ENCODE measurements at regions not wholly inside any gene's neighbourhood (a gene's known extent, or its start where the extent isn't known, plus 50 kb on each side); places are given as distances from the start of the nearest gene placed in this dataset.

DNA sequence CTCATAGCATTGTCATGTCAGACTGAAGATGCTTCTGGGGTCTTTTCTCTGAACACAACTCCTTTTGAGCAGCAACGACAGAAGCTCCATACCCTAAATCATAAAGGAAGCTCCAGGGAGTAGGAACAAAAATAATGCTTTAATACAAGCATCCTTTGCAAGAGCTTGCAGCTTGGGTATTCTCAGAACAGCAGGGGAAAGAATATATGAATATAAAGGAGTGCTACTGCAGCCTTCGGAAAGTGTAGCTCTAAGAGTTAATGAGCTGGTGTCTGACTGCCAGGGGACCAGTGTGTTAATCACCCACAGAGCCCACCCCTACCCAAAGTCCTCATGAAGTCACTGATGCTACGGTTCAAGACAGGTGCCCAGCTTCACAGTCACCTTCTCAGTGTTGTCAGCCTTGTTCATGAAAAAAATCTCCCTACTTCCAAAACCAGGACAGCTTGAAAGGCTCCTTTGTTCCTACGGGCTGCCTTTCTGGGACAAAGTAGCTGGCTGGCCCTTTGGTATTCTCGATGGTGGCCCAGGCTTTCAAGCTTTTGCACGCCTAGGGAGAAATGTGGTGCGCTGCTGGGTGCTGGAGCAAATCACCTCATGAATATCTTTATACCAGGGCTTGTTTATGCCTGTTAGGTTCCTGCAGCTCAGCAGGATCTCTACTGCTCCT lies 259.7 kb downstream of the CMPK2 start:
- no peaks in the 10 kb centered on the region for H3K36me3 ChIP-seq (replicated peaks; ENCODE audit: insufficient read depth, low read depth)
- no peaks in the 10 kb centered on the region for H3K79me2 ChIP-seq
- no peak overlapping the region for H3K27ac ChIP-seq
- H3K27me3 ChIP-seq: no peaks in the 10 kb centered on the region
- WGBS (ENCODE audit: low lambda C conversion rate, missing lambda C conversion rate): 83% methylated on average over 7 of the region's 7 CpGs
- no peak overlapping the region for H3K4me2 ChIP-seq
- H3K4me3 ChIP-seq: no peak overlapping the region
- no peak for DNase-seq (ENCODE audit: low spot score)
- H4K20me1 ChIP-seq (ENCODE audit: insufficient read depth, poor library complexity, severe bottlenecking): no peaks in the 10 kb centered on the region
- H2AFZ ChIP-seq: no peak overlapping the region
- TF ChIP-seq EZH2phosphoT487 (IDR thresholded peaks at IDR 0.05; ENCODE audit: low read depth, severe bottlenecking, unreplicated experiment) (no peak), EZH2 (IDR thresholded peaks at IDR 0.05; ENCODE audit: borderline replicate concordance) (no peak)
- TF ChIP-seq, protein P1, sequence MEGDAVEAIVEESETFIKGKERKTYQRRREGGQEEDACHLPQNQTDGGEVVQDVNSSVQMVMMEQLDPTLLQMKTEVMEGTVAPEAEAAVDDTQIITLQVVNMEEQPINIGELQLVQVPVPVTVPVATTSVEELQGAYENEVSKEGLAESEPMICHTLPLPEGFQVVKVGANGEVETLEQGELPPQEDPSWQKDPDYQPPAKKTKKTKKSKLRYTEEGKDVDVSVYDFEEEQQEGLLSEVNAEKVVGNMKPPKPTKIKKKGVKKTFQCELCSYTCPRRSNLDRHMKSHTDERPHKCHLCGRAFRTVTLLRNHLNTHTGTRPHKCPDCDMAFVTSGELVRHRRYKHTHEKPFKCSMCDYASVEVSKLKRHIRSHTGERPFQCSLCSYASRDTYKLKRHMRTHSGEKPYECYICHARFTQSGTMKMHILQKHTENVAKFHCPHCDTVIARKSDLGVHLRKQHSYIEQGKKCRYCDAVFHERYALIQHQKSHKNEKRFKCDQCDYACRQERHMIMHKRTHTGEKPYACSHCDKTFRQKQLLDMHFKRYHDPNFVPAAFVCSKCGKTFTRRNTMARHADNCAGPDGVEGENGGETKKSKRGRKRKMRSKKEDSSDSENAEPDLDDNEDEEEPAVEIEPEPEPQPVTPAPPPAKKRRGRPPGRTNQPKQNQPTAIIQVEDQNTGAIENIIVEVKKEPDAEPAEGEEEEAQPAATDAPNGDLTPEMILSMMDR (IDR thresholded peaks at IDR 0.05; ENCODE audit: poor library complexity): no peak
- no peaks in the 10 kb centered on the region for H3K9me3 ChIP-seq (ENCODE audit: low read depth)
- no peaks in the 10 kb centered on the region for H3K9me2 ChIP-seq (replicated peaks; ENCODE audit: insufficient read depth)
- no peaks in the 10 kb centered on the region for H3K4me1 ChIP-seq (ENCODE audit: insufficient read depth)

GRCh38 chr2:6617794-6618193 lies 247.9 kb downstream of the CMPK2 start:
- H3K79me2 ChIP-seq: no peaks in the 10 kb centered on the region
- H3K36me3 ChIP-seq (replicated peaks; ENCODE audit: insufficient read depth, low read depth): no peaks in the 10 kb centered on the region
- H4K20me1 ChIP-seq (ENCODE audit: insufficient read depth, poor library complexity, severe bottlenecking): no peaks in the 10 kb centered on the region
- no peak overlapping the region for H3K4me2 ChIP-seq
- H2AFZ ChIP-seq: no peak overlapping the region
- 86% methylated on average over 4 of the region's 4 CpGs for WGBS (ENCODE audit: low lambda C conversion rate, missing lambda C conversion rate)
- H3K27ac ChIP-seq: no peak overlapping the region
- no peak overlapping the region for H3K4me3 ChIP-seq
- no peaks in the 10 kb centered on the region for H3K27me3 ChIP-seq
- TF ChIP-seq EZH2phosphoT487 (IDR thresholded peaks at IDR 0.05; ENCODE audit: low read depth, severe bottlenecking, unreplicated experiment) (no peak), EZH2 (IDR thresholded peaks at IDR 0.05; ENCODE audit: borderline replicate concordance) (no peak)
- TF ChIP-seq, protein P1 (IDR thresholded peaks at IDR 0.05; ENCODE audit: poor library complexity): no peak
- no peaks in the 10 kb centered on the region for H3K4me1 ChIP-seq (ENCODE audit: insufficient read depth)
- no peak for DNase-seq (ENCODE audit: low spot score)
- no peaks in the 10 kb centered on the region for H3K9me3 ChIP-seq (ENCODE audit: low read depth)
- H3K9me2 ChIP-seq (replicated peaks; ENCODE audit: insufficient read depth): no peaks in the 10 kb centered on the region

DNA sequence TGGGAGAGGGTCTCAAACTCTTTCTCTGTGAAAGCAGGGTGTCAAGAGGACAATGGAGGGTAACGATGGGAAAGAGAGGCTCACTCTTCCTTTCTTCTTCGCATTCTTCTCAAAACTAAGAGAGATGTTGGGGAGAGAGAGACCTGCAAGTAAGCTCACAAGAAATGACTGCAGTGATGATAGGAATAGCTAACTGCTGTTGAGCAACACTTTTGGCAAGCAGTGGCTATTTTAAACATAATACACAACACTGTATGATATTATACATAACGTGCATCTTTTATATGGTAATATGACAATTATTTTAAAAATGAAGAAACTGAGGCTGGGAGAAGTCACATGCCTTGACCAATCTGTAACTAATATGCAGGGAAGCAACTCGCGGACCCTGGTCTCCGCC lies 247.5 kb downstream of the CMPK2 start:
- WGBS (ENCODE audit: low lambda C conversion rate, missing lambda C conversion rate): 96% methylated on average over 6 of the region's 6 CpGs
- DNase-seq (ENCODE audit: low spot score): no peak
- H3K4me3 ChIP-seq: no peak overlapping the region
- no peaks in the 10 kb centered on the region for H3K36me3 ChIP-seq (replicated peaks; ENCODE audit: insufficient read depth, low read depth)
- no peaks in the 10 kb centered on the region for H4K20me1 ChIP-seq (ENCODE audit: insufficient read depth, poor library complexity, severe bottlenecking)
- no peaks in the 10 kb centered on the region for H3K4me1 ChIP-seq (ENCODE audit: insufficient read depth)
- TF ChIP-seq, protein P1 (IDR thresholded peaks at IDR 0.05; ENCODE audit: poor library complexity): no peak
- TF ChIP-seq EZH2phosphoT487 (IDR thresholded peaks at IDR 0.05; ENCODE audit: low read depth, severe bottlenecking, unreplicated experiment) (no peak), EZH2 (IDR thresholded peaks at IDR 0.05; ENCODE audit: borderline replicate concordance) (no peak)
- H3K79me2 ChIP-seq: no peaks in the 10 kb centered on the region
- H3K4me2 ChIP-seq: no peak overlapping the region
- H3K27me3 ChIP-seq: no peaks in the 10 kb centered on the region
- no peak overlapping the region for H2AFZ ChIP-seq
- no peaks in the 10 kb centered on the region for H3K9me2 ChIP-seq (replicated peaks; ENCODE audit: insufficient read depth)
- no peak overlapping the region for H3K27ac ChIP-seq
- H3K9me3 ChIP-seq (ENCODE audit: low read depth): no peaks in the 10 kb centered on the region

Data from hepatocyte (in vitro differentiated cells).